Endothelial cell of umbilical vein (primary cell): ENCODE measurements at regions not wholly inside any gene's neighbourhood (a gene's known extent, or its start where the extent isn't known, plus 50 kb on each side); places are given as distances from the start of the nearest gene placed in this dataset.

Source experiments
- BruUV-seq: library from RNA; stranded (reverse); fragments of 400-500 nt; replicated peaks from 2 replicates; lab custom pipeline; 2021; lab: Mats Ljungman, UMichigan
- CTCF ChIA-PET: fragments of 300-600, 350-600 bp; sonication (Branson Sonifier 250); formaldehyde crosslinking; loops from one replicate; lab custom pipeline; 2021; ENCODE audit warnings: antibody characterized with exemption, inconsistent platforms; lab: Charles Lee
- POLR2A ChIA-PET: fragments of 300-600, 350-600 bp; sonication (Branson Sonifier 250); formaldehyde crosslinking; loops from one replicate; lab custom pipeline; 2021; ENCODE audit warnings: antibody characterized with exemption, inconsistent platforms; lab: Charles Lee
- DNase-seq: peaks from one replicate; pipeline ENCODE4 v3.0.0-alpha.2; 2011; ENCODE audit warnings: low read depth, low spot score
- FAIRE-seq: peaks from 2 replicates; lab custom pipeline; 2011; peaks lifted over from hg19 to GRCh38; lab: Jason Lieb, UNC
- H2AFZ ChIP-seq: 2 replicates; pipeline ENCODE4 v1.6.0; 2012; ENCODE audit warnings: low read depth, low read length, control low read depth, inconsistent platforms
- H3K27ac ChIP-seq: 2 replicates; pipeline ENCODE4 v1.5.1; 2011; ENCODE audit warnings: low read depth, mild to moderate bottlenecking, control low read depth, low read length, moderate library complexity; ENCODE audit not compliant: insufficient read depth
- H3K27me3 ChIP-seq, 2 experiments: 2 replicates each; pipeline versions ENCODE4 v1.6.0 to v1.6.1; 2011; ENCODE audit warnings: low read length in 2 of 2, mixed read lengths in 1 of 2; ENCODE audit not compliant: control insufficient read depth in 2 of 2, insufficient read depth in 2 of 2
- H3K36me3 ChIP-seq, 2 experiments: 2 replicates in 1 of 2; 3 replicates in 1 of 2; pipeline ENCODE4 v1.5.1; 2011; ENCODE audit warnings: low read length in 2 of 2, mild to moderate bottlenecking in 1 of 2, moderate library complexity in 1 of 2; ENCODE audit not compliant: control insufficient read depth in 2 of 2, insufficient read depth in 2 of 2; ENCODE audit errors: extremely low read depth in 1 of 2
- H3K4me1 ChIP-seq: 3 replicates; pipeline ENCODE4 v1.5.1; 2011; ENCODE audit warnings: mild to moderate bottlenecking, low read length; ENCODE audit not compliant: control insufficient read depth, insufficient read depth; ENCODE audit errors: extremely low read depth
- H3K4me2 ChIP-seq: 2 replicates; pipeline ENCODE4 v1.6.1; 2011; ENCODE audit warnings: low read length, control low read depth, mixed read lengths; ENCODE audit not compliant: insufficient read depth
- H3K4me3 ChIP-seq, 3 experiments: fragments of 200-600 bp in 1 of 3; sonication (generic), shearing (Covaris generic) in 1 of 3; replicated peaks in 1 of 3; 2 replicates each; pipeline ENCODE4 v1.5.1; 2011 to 2016; ENCODE audit warnings: control low read depth in 3 of 3, low read length in 3 of 3, mild to moderate bottlenecking in 2 of 3, inconsistent platforms in 1 of 3, low read depth in 1 of 3, moderate library complexity in 1 of 3; ENCODE audit not compliant: insufficient read depth in 1 of 3
- H3K79me2 ChIP-seq: 2 replicates; pipeline ENCODE4 v1.6.0; 2012; ENCODE audit warnings: low read length, inconsistent platforms; ENCODE audit not compliant: control insufficient read depth, insufficient read depth
- H3K9ac ChIP-seq: replicated peaks from 2 replicates; pipeline ENCODE3; 2011; ENCODE audit warnings: low read length, control low read depth; ENCODE audit not compliant: insufficient read depth; ENCODE audit errors: extremely low read depth
- H3K9me1 ChIP-seq: replicated peaks from 3 replicates; pipeline ENCODE4 v1.6.0; 2011; ENCODE audit warnings: mild to moderate bottlenecking, low read length; ENCODE audit not compliant: control insufficient read depth, insufficient read depth; ENCODE audit errors: extremely low read depth
- H3K9me3 ChIP-seq: replicated peaks from 2 replicates; pipeline ENCODE4 v1.5.1; 2012; ENCODE audit warnings: low read length, inconsistent platforms; ENCODE audit not compliant: control insufficient read depth, insufficient read depth
- H4K20me1 ChIP-seq: replicated peaks from 2 replicates; pipeline ENCODE3; 2011; ENCODE audit warnings: mild to moderate bottlenecking, low read length; ENCODE audit not compliant: control insufficient read depth, insufficient read depth; ENCODE audit errors: extremely low read depth
- EZH2 ChIP-seq: IDR thresholded peaks from 2 replicates; pipeline ENCODE4 v1.6.1; 2012; ENCODE audit warnings: borderline replicate concordance, low read depth, mild to moderate bottlenecking, moderate library complexity, low read length, inconsistent platforms; ENCODE audit not compliant: severe bottlenecking
- FOS ChIP-seq: IDR thresholded peaks from 2 replicates; pipeline ENCODE4 v1.6.1; 2011; ENCODE audit warnings: mild to moderate bottlenecking, low read length, moderate library complexity, borderline replicate concordance; ENCODE audit not compliant: insufficient read depth
- GATA2 ChIP-seq: IDR thresholded peaks from 2 replicates; pipeline ENCODE4 v1.7.0; 2011; ENCODE audit warnings: low read depth, mild to moderate bottlenecking, moderate library complexity, mixed read lengths, low read length; ENCODE audit not compliant: insufficient read length, insufficient read depth
- JUN ChIP-seq: IDR thresholded peaks from 2 replicates; pipeline ENCODE4 v1.6.1; 2011; ENCODE audit warnings: borderline replicate concordance, low read depth; ENCODE audit not compliant: insufficient read length, insufficient read depth
- MYC ChIP-seq: IDR thresholded peaks from one replicate; pipeline ENCODE4 v1.6.1; 2011; ENCODE audit warnings: mild to moderate bottlenecking, low read depth, low read length
- POLR2A ChIP-seq: IDR thresholded peaks from 2 replicates; pipeline ENCODE4 v1.6.1; 2012; ENCODE audit warnings: low read depth, mild to moderate bottlenecking, control low read depth, low read length
- POLR2AphosphoS5 ChIP-seq: IDR thresholded peaks from 2 replicates; pipeline ENCODE4 v1.6.1; 2012; ENCODE audit warnings: low read depth, mild to moderate bottlenecking, control low read depth, low read length, moderate library complexity; ENCODE audit not compliant: insufficient read depth
- dilution Hi-C: fragments of 300-500 bp; cut with MboI; formaldehyde crosslinking; loops from one replicate; pipeline ENCODE4 v1.15.0; 2019; ENCODE audit warnings: low sequenced_read_pairs; ENCODE audit not compliant: extremely low pct_ligation_motif_present
- intact Hi-C: fragments of 100-400 bp; cut with micrococcal nuclease; formaldehyde crosslinking; loops from one replicate; pipeline ENCODE4 v1.10.0; 2022
- TF ChIP-seq, protein P1 (sequence below): IDR thresholded peaks from 2 replicates; pipeline ENCODE4 v1.6.1; 2011; ENCODE audit not compliant: insufficient read depth, insufficient read length
- TF ChIP-seq, protein P2 (sequence below), 2 donors: IDR thresholded peaks; 1 replicate in 1 of 2; 2 replicates in 1 of 2; pipeline ENCODE4 v1.5.1; 2011; ENCODE audit warnings: low read length in 2 of 2, mild to moderate bottlenecking in 2 of 2, moderate library complexity in 2 of 2, control low read depth in 1 of 2, inconsistent platforms in 1 of 2, low read depth in 1 of 2; ENCODE audit not compliant: insufficient read depth in 1 of 2; ENCODE audit errors: extremely low read depth in 1 of 2

DNA sequence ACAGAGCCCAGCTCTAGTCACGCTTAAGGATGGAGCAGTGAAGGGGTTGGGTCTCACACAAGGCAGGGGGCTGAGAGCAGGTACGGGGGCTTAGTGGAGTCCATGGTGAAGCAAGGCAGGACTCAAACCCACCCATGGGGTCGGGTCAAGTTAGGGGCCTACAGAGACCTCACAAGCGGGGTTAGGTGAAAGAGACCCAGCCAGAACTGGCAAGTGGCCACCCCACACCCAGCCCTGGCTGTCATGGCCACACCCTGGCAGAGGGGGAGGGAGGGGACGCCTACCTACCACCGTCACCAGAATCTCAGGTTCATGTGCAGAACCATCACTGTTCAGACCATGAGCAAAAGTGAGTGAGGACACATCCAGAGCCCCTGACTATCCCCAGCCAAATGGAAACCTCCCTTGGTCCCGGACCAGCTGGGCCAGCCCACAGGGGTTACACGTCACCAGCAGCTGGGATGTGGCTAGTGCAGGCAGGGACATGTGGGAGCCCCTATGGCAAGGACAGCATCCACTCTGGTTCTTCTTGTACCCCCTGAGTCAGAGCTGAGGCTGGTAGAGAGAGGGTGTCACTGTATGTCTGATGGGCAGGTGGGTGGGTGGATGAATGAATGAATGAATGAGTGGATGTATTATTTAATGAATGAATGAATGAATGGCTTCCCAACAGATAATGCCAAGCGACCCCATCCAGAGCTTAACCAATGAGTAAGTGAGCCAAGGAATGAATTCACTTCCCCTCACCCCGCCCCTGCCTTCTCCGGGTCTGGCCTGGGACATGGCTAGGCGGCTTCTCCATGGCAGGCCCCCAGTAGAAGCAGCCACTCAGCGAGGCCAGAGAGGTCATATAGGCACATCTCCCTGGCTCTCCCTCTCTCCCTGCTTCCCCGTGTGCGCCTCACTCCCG, 681.6 kb downstream of the TBC1D22A start:
- no peaks in the 10 kb centered on the region for H3K36me3 ChIP-seq
- H3K27ac ChIP-seq, result no peak overlapping the region
- no peaks in the 10 kb centered on the region for H3K9me1 ChIP-seq
- TF ChIP-seq JUN (no peak), FOS (no peak), EZH2 (no peak), POLR2AphosphoS5 (no peak), MYC (no peak), GATA2 (no peak), POLR2A (no peak)
- TF ChIP-seq, protein P1, sequence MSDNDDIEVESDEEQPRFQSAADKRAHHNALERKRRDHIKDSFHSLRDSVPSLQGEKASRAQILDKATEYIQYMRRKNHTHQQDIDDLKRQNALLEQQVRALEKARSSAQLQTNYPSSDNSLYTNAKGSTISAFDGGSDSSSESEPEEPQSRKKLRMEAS, result no peak
- TF ChIP-seq, protein P2, sequence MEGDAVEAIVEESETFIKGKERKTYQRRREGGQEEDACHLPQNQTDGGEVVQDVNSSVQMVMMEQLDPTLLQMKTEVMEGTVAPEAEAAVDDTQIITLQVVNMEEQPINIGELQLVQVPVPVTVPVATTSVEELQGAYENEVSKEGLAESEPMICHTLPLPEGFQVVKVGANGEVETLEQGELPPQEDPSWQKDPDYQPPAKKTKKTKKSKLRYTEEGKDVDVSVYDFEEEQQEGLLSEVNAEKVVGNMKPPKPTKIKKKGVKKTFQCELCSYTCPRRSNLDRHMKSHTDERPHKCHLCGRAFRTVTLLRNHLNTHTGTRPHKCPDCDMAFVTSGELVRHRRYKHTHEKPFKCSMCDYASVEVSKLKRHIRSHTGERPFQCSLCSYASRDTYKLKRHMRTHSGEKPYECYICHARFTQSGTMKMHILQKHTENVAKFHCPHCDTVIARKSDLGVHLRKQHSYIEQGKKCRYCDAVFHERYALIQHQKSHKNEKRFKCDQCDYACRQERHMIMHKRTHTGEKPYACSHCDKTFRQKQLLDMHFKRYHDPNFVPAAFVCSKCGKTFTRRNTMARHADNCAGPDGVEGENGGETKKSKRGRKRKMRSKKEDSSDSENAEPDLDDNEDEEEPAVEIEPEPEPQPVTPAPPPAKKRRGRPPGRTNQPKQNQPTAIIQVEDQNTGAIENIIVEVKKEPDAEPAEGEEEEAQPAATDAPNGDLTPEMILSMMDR (IDR thresholded peaks at IDR 0.05; ENCODE audit: extremely low read depth in 1 of 2, insufficient read depth in 1 of 2, low read depth in 1 of 2, low read length in 2 of 2), result no peak
- H3K79me2 ChIP-seq, result no peaks in the 10 kb centered on the region
- ChIA-PET CTCF (no interaction called here), POLR2A (no interaction called here)
- DNase-seq, result no peak
- intact Hi-C loops (no loop called here), dilution Hi-C loops (no loop called here)
- no peak overlapping the region for H3K9ac ChIP-seq
- no peaks in the 10 kb centered on the region for H3K4me1 ChIP-seq
- no peak overlapping the region for H3K4me2 ChIP-seq
- no peaks in the 10 kb centered on the region for H4K20me1 ChIP-seq
- BruUV-seq, result no TSS peak
- H3K27me3 ChIP-seq, result no peaks in the 10 kb centered on the region
- peaks cover 15% of the 10 kb centered on the region for H3K9me3 ChIP-seq
- no peak for FAIRE-seq
- no peak overlapping the region for H3K4me3 ChIP-seq
- no peak overlapping the region for H2AFZ ChIP-seq
